Fibroblast of lung (primary cell): ENCODE measurements at regions not wholly inside any gene's neighbourhood (a gene's known extent, or its start where the extent isn't known, plus 50 kb on each side); places are given as distances from the start of the nearest gene placed in this dataset.

Experiments
- DNase-seq, 2 donors: peaks; one replicate each; pipeline versions ENCODE4 v3.0.0 to v3.0.0-alpha.2; 2010; ENCODE audit warnings: low read depth in 2 of 2
- H2AFZ ChIP-seq: 2 replicates; pipeline ENCODE4 v1.5.1; 2012; ENCODE audit warnings: low read length, control low read depth, inconsistent platforms
- H3K27ac ChIP-seq: 2 replicates; pipeline ENCODE4 v1.5.1; 2011; ENCODE audit warnings: low read length, control low read depth; ENCODE audit not compliant: insufficient read depth
- H3K27me3 ChIP-seq: 2 replicates; pipeline ENCODE4 v1.5.1; 2011; ENCODE audit warnings: mild to moderate bottlenecking, low read length; ENCODE audit not compliant: control insufficient read depth, insufficient read depth
- H3K36me3 ChIP-seq: 2 replicates; pipeline ENCODE4 v1.5.1; 2011; ENCODE audit warnings: low read length; ENCODE audit not compliant: control insufficient read depth, insufficient read depth
- H3K4me1 ChIP-seq: 2 replicates; pipeline ENCODE4 v1.5.1; 2011; ENCODE audit warnings: low read length; ENCODE audit not compliant: control insufficient read depth, insufficient read depth; ENCODE audit errors: extremely low read depth
- H3K4me2 ChIP-seq: 2 replicates; pipeline ENCODE4 v1.5.1; 2011; ENCODE audit warnings: low read length, control low read depth; ENCODE audit not compliant: insufficient read depth; ENCODE audit errors: extremely low read depth
- H3K4me3 ChIP-seq, 4 experiments: fragments of 200-600 bp in 1 of 4; sonication (generic) in 1 of 4; replicated peaks in 1 of 4; 2 replicates each; pipeline ENCODE4 v1.5.1; 2011 to 2016; ENCODE audit warnings: low read length in 4 of 4, low read depth in 3 of 4, mild to moderate bottlenecking in 3 of 4, control low read depth in 2 of 4, inconsistent platforms in 1 of 4, mixed read lengths in 1 of 4; ENCODE audit not compliant: insufficient read depth in 1 of 4; ENCODE audit errors: control extremely low read depth in 1 of 4
- H3K79me2 ChIP-seq: 2 replicates; pipeline ENCODE4 v1.5.1; 2012; ENCODE audit warnings: mild to moderate bottlenecking, low read length, inconsistent platforms; ENCODE audit not compliant: control insufficient read depth, insufficient read depth
- H3K9ac ChIP-seq: 2 replicates; pipeline ENCODE4 v1.5.1; 2011; ENCODE audit warnings: mild to moderate bottlenecking, low read length, control low read depth; ENCODE audit not compliant: insufficient read depth
- H3K9me3 ChIP-seq: 2 replicates; pipeline ENCODE4 v1.5.1; 2012; ENCODE audit warnings: low read depth, low read length; ENCODE audit not compliant: control insufficient read depth, insufficient read depth
- H4K20me1 ChIP-seq: 2 replicates; pipeline ENCODE4 v1.5.1; 2011; ENCODE audit warnings: low read length; ENCODE audit not compliant: control insufficient read depth, insufficient read depth; ENCODE audit errors: extremely low read depth
- EZH2 ChIP-seq: IDR thresholded peaks from 2 replicates; pipeline ENCODE4 v1.5.1; 2012; ENCODE audit warnings: low read length, control low read depth, mild to moderate bottlenecking; ENCODE audit errors: missing control alignments
- TF ChIP-seq, protein P1 (sequence below), 2 donors: IDR thresholded peaks in 1 of 2; conservative IDR thresholded peaks in 1 of 2; 1 replicate in 1 of 2; 2 replicates in 1 of 2; pipeline ENCODE4 v1.5.1; 2011 to 2012; ENCODE audit warnings: low read length in 2 of 2, control low read depth in 1 of 2, inconsistent platforms in 1 of 2, low read depth in 1 of 2, mild to moderate bottlenecking in 1 of 2

DNA sequence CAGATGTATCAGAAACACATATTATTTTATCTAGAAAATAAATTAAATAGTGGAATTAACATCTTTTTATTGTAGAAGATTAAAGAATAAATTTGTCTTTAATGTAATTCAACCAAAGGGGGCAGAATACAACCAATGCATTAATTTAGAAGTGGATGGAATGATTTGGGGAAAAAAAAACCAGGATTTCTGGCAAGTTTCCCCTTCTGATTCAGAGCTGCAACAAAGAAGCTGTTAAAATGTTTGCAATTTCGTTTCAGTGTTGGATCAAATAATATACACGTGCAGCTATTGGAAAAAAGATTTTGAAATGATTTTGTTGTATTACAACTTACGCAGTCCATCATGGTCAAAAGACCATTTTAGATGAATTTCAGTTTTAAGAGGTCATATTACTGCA is 71.6 kb upstream of the ZNF280D start:
- no peaks in the 10 kb centered on the region for H3K36me3 ChIP-seq
- no peak overlapping the region for H3K4me3 ChIP-seq
- H3K27me3 ChIP-seq = no peaks in the 10 kb centered on the region
- no peak overlapping the region for H3K4me2 ChIP-seq
- H3K27ac ChIP-seq = no peak overlapping the region
- TF ChIP-seq, protein P1, sequence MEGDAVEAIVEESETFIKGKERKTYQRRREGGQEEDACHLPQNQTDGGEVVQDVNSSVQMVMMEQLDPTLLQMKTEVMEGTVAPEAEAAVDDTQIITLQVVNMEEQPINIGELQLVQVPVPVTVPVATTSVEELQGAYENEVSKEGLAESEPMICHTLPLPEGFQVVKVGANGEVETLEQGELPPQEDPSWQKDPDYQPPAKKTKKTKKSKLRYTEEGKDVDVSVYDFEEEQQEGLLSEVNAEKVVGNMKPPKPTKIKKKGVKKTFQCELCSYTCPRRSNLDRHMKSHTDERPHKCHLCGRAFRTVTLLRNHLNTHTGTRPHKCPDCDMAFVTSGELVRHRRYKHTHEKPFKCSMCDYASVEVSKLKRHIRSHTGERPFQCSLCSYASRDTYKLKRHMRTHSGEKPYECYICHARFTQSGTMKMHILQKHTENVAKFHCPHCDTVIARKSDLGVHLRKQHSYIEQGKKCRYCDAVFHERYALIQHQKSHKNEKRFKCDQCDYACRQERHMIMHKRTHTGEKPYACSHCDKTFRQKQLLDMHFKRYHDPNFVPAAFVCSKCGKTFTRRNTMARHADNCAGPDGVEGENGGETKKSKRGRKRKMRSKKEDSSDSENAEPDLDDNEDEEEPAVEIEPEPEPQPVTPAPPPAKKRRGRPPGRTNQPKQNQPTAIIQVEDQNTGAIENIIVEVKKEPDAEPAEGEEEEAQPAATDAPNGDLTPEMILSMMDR (conservative IDR thresholded peaks at IDR 0.05 in 1 of 2, IDR thresholded peaks at IDR 0.05 in 1 of 2; ENCODE audit: low read depth in 1 of 2, low read length in 2 of 2) = no peak
- TF ChIP-seq EZH2 = no peak
- no peaks in the 10 kb centered on the region for H3K79me2 ChIP-seq
- no peaks in the 10 kb centered on the region for H3K9me3 ChIP-seq
- H4K20me1 ChIP-seq = no peaks in the 10 kb centered on the region
- H3K4me1 ChIP-seq = no peaks in the 10 kb centered on the region
- H2AFZ ChIP-seq = no peak overlapping the region
- H3K9ac ChIP-seq = no peak overlapping the region
- peak; percentile 48 to 54 for DNase-seq

DNA sequence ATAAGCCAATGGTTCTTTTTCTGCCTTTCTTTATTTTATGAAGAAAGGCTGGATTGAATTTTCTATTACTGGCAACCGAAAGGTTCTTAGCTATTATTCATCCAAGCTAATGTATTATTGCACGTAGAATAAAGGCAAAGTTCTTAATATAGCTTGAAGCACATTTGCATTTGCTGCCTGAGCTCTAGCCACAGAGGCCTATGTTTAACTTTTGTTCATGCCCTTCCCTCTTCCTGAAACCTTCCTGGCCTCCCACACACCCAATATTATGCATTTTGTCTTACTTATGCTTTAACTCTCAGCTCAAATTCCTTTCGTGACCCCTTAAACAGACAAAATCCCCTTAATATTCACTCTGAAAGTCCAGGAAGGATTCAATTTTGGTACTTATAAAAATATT is 71.0 kb upstream of the ZNF280D start:
- H3K4me2 ChIP-seq = no peak overlapping the region
- H3K36me3 ChIP-seq = no peaks in the 10 kb centered on the region
- no peak overlapping the region for H3K4me3 ChIP-seq
- no peak overlapping the region for H2AFZ ChIP-seq
- no peak overlapping the region for H3K9ac ChIP-seq
- no peak overlapping the region for H3K27ac ChIP-seq
- H3K4me1 ChIP-seq = no peaks in the 10 kb centered on the region
- H3K9me3 ChIP-seq = no peaks in the 10 kb centered on the region
- no peaks in the 10 kb centered on the region for H4K20me1 ChIP-seq
- no peaks in the 10 kb centered on the region for H3K27me3 ChIP-seq
- no peak for TF ChIP-seq EZH2
- TF ChIP-seq, protein P1 (conservative IDR thresholded peaks at IDR 0.05 in 1 of 2, IDR thresholded peaks at IDR 0.05 in 1 of 2; ENCODE audit: low read depth in 1 of 2, low read length in 2 of 2) = no peak
- no peaks in the 10 kb centered on the region for H3K79me2 ChIP-seq
- no peak for DNase-seq

DNA sequence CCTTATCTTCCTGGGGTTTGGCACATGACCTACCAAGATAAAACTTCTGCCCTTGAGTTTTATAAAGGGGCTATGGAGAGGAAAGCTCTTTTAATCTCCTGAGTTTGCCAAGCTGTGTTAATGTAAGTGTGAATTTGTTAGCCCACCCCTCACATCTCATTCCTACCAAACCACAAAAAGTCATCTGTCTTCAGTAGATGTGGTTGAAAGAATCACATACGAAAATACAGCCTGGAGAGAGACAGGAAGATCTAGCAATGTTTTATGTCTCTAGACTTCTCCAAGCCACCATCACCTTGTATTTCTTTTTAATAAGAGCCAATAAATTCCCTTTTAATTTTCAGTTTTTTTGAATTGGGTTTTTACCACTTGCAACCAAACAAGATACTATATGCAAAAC is 68.9 kb upstream of the ZNF280D start:
- H3K79me2 ChIP-seq = no peaks in the 10 kb centered on the region
- no peak for DNase-seq
- H3K27ac ChIP-seq = no peak overlapping the region
- no peaks in the 10 kb centered on the region for H4K20me1 ChIP-seq
- H2AFZ ChIP-seq = no peak overlapping the region
- no peak overlapping the region for H3K4me3 ChIP-seq
- no peak overlapping the region for H3K4me2 ChIP-seq
- H3K4me1 ChIP-seq = no peaks in the 10 kb centered on the region
- no peak for TF ChIP-seq EZH2
- TF ChIP-seq, protein P1 (conservative IDR thresholded peaks at IDR 0.05 in 1 of 2, IDR thresholded peaks at IDR 0.05 in 1 of 2; ENCODE audit: low read depth in 1 of 2, low read length in 2 of 2) = no peak
- H3K36me3 ChIP-seq = no peaks in the 10 kb centered on the region
- no peaks in the 10 kb centered on the region for H3K9me3 ChIP-seq
- no peak overlapping the region for H3K9ac ChIP-seq
- no peaks in the 10 kb centered on the region for H3K27me3 ChIP-seq
